B cell (primary cell): ENCODE measurements at regions not wholly inside any gene's neighbourhood (a gene's known extent, or its start where the extent isn't known, plus 50 kb on each side); places are given as distances from the start of the nearest gene placed in this dataset.

Experiments used
- ATAC-seq: fragments of 200-7000 bp; cut with Tn5 transposase; one replicate; pipeline ENCODE4 v1.10.0; 2021; ENCODE audit warnings: low read depth, mild to moderate bottlenecking, moderate number of reproducible peaks, moderate library complexity
- CTCF ChIA-PET: fragments of 350-600 bp; sonication (Branson Sonifier 250); formaldehyde crosslinking; loops from one replicate; lab custom pipeline; 2021; ENCODE audit warnings: antibody characterized with exemption, inconsistent platforms; lab: Charles Lee
- POLR2A ChIA-PET: fragments of 350-600 bp; sonication (Branson Sonifier 250); formaldehyde crosslinking; loops from one replicate; lab custom pipeline; 2021; ENCODE audit warnings: antibody characterized with exemption; lab: Charles Lee
- DNase-seq: peaks from one replicate; pipeline ENCODE4 v3.0.0; 2013
- H2AFZ ChIP-seq: 2 replicates; pipeline ENCODE4 v1.6.1; 2012; ENCODE audit warnings: mild to moderate bottlenecking, low read depth, low read length; ENCODE audit not compliant: insufficient read depth, poor library complexity, severe bottlenecking
- H3K27ac ChIP-seq, 2 donors: 1 replicate in 1 of 2; 2 replicates in 1 of 2; pipeline ENCODE4 v1.5.1; 2012 to 2013; ENCODE audit warnings: low read length in 2 of 2, mild to moderate bottlenecking in 2 of 2, moderate library complexity in 1 of 2
- H3K27me3 ChIP-seq, 4 experiments: fragments of 200-600 bp in 1 of 4; sonication (generic) in 1 of 4; replicated peaks in 1 of 4; 1 replicate in 2 of 4; 2 replicates in 2 of 4; pipeline versions ENCODE4 v1.6.1 to v1.7.0; 2013 to 2016; ENCODE audit warnings: low read length in 3 of 4, mild to moderate bottlenecking in 2 of 4, mixed read lengths in 1 of 4, moderate library complexity in 1 of 4; ENCODE audit not compliant: insufficient read depth in 4 of 4, control insufficient read depth in 3 of 4; ENCODE audit errors: control extremely low read depth in 1 of 4
- H3K36me3 ChIP-seq, 2 experiments: replicated peaks in 1 of 2; 1 replicate in 1 of 2; 2 replicates in 1 of 2; pipeline versions ENCODE4 v1.6.1 to v1.7.1; 2013; ENCODE audit warnings: low read length in 1 of 2; ENCODE audit not compliant: insufficient read depth in 2 of 2, control insufficient read depth in 1 of 2; ENCODE audit errors: control extremely low read depth in 1 of 2, extremely low read depth in 1 of 2
- H3K4me1 ChIP-seq, 2 donors: fragments of 200-600 bp in 1 of 2; sonication (generic) in 1 of 2; 1 replicate in 1 of 2; 2 replicates in 1 of 2; pipeline versions ENCODE4 v1.5.1 to v1.6.1; 2013 to 2017; ENCODE audit warnings: low read length in 2 of 2; ENCODE audit not compliant: control insufficient read depth in 2 of 2, insufficient read depth in 2 of 2
- H3K4me2 ChIP-seq: replicated peaks from 2 replicates; pipeline ENCODE3; 2012; ENCODE audit warnings: mild to moderate bottlenecking, low read depth, low read length; ENCODE audit not compliant: poor library complexity, severe bottlenecking
- H3K4me3 ChIP-seq, 5 experiments: fragments of 200-600 bp in 1 of 5; sonication (generic) in 1 of 5; 1 replicate in 3 of 5; 2 replicates in 2 of 5; pipeline versions ENCODE4 v1.5.1 to v1.7.0; 2011 to 2016; ENCODE audit warnings: low read length in 4 of 5, mild to moderate bottlenecking in 4 of 5, low read depth in 2 of 5, control low read depth in 1 of 5, moderate library complexity in 1 of 5; ENCODE audit not compliant: insufficient read depth in 1 of 5; ENCODE audit errors: control extremely low read depth in 1 of 5, extremely low read depth in 1 of 5
- H3K79me2 ChIP-seq: fragments of 200-600 bp; sonication (generic); one replicate; pipeline ENCODE4 v1.6.0; 2016; ENCODE audit warnings: low read length; ENCODE audit not compliant: control insufficient read depth, insufficient read depth
- H3K9ac ChIP-seq: fragments of 200-600 bp; sonication (generic); 2 replicates; pipeline ENCODE4 v1.6.1; 2017; ENCODE audit warnings: mild to moderate bottlenecking, low read length, moderate library complexity
- H3K9me3 ChIP-seq, 3 donors: one replicate each; pipeline versions ENCODE4 v1.6.1 to v1.7.1; 2013; ENCODE audit warnings: low read length in 2 of 3; ENCODE audit not compliant: control insufficient read depth in 2 of 3, insufficient read depth in 1 of 3; ENCODE audit errors: control extremely low read depth in 1 of 3
- H4K20me1 ChIP-seq: 2 replicates; pipeline ENCODE4 v1.6.0; 2012; ENCODE audit warnings: mild to moderate bottlenecking, low read length; ENCODE audit not compliant: insufficient read depth, control insufficient read depth, poor library complexity, severe bottlenecking
- H3K27ac Mint-ChIP-seq: one replicate; pipeline ENCODE4 v1.8.0; 2021; ENCODE audit warnings: mixed read lengths
- H3K27me3 Mint-ChIP-seq: one replicate; pipeline ENCODE4 v1.8.0; 2021; ENCODE audit warnings: mixed read lengths
- H3K4me1 Mint-ChIP-seq: one replicate; pipeline ENCODE4 v1.8.0; 2021; ENCODE audit warnings: mixed read lengths
- H3K4me3 Mint-ChIP-seq: one replicate; pipeline ENCODE4 v1.8.0; 2021; ENCODE audit warnings: mixed read lengths
- H3K9me3 Mint-ChIP-seq: one replicate; pipeline ENCODE4 v1.8.0; 2022; ENCODE audit warnings: mixed read lengths; ENCODE audit not compliant: insufficient read depth
- CTCF ChIP-seq: fragments of 200-600 bp; IDR thresholded peaks from one replicate; pipeline ENCODE4 v1.8.0; 2022; ENCODE audit warnings: antibody characterized with exemption, mild to moderate bottlenecking
- EZH2 ChIP-seq: IDR thresholded peaks from 2 replicates; pipeline ENCODE4 v1.6.1; 2012; ENCODE audit warnings: borderline replicate concordance, low read depth, mild to moderate bottlenecking, moderate library complexity, low read length; ENCODE audit not compliant: insufficient read depth, poor library complexity, severe bottlenecking
- WGBS: methylation state at CpG from one replicate; pipeline ENCODE4 v1.1.5; 2013; ENCODE audit warnings: missing lambda C conversion rate; ENCODE audit not compliant: insufficient coverage; 5-methylcytosine and 5-hydroxymethylcytosine counted together
- intact Hi-C: fragments of 100-400 bp; cut with micrococcal nuclease; formaldehyde crosslinking; loops from one replicate; pipeline ENCODE4 v1.10.0; 2022

GRCh38 chr12:105622846-105623736 lies 292.6 kb downstream of the C12orf75 start:
- H3K36me3 ChIP-seq = no peaks in the 10 kb centered on the region
- H3K27ac ChIP-seq = no peak overlapping the region
- H4K20me1 ChIP-seq = no peaks in the 10 kb centered on the region
- H3K4me3 Mint-ChIP-seq = no peak overlapping the region
- H3K27me3 Mint-ChIP-seq = peaks cover 3% of the 10 kb centered on the region
- POLR2A ChIA-PET = no interaction called here
- no peak for DNase-seq
- H2AFZ ChIP-seq = no peak overlapping the region
- no peak overlapping the region for H3K27ac Mint-ChIP-seq
- intact Hi-C loops = no loop called here
- H3K4me1 ChIP-seq = no peaks in the 10 kb centered on the region
- 100% methylated on average over 1 of the region's 9 CpGs for WGBS
- H3K4me2 ChIP-seq = no peak overlapping the region
- no peaks in the 10 kb centered on the region for H3K27me3 ChIP-seq
- H3K4me3 ChIP-seq = no peak overlapping the region
- ATAC-seq = no peak
- TF ChIP-seq EZH2 (no peak), CTCF (no peak)
- no peaks in the 10 kb centered on the region for H3K9me3 ChIP-seq
- H3K79me2 ChIP-seq = no peaks in the 10 kb centered on the region
- H3K9ac ChIP-seq = no peak overlapping the region
- CTCF ChIA-PET = interaction anchor here (1.1 kb wide), 1 partner anchor 51 kb away, joined by 3 read pairs; no protein-coding TSS in a partner anchor
- no peaks in the 10 kb centered on the region for H3K9me3 Mint-ChIP-seq
- no peaks in the 10 kb centered on the region for H3K4me1 Mint-ChIP-seq

- H3K4me2 ChIP-seq = no peak overlapping the region
- no peaks in the 10 kb centered on the region for H3K79me2 ChIP-seq
- CTCF ChIA-PET = no interaction called here
- no peaks in the 10 kb centered on the region for H3K9me3 Mint-ChIP-seq
- H3K9ac ChIP-seq = no peak overlapping the region
- no peak overlapping the region for H3K27ac Mint-ChIP-seq
- POLR2A ChIA-PET = no interaction called here
- intact Hi-C loops = no loop called here
- WGBS = 100% methylated on average over 2 of the region's 3 CpGs
- ATAC-seq (no peak), DNase-seq (no peak)
- no peaks in the 10 kb centered on the region for H3K9me3 ChIP-seq
- H3K36me3 ChIP-seq = no peaks in the 10 kb centered on the region
- H3K4me1 ChIP-seq = no peaks in the 10 kb centered on the region
- no peaks in the 10 kb centered on the region for H3K27me3 ChIP-seq
- no peak overlapping the region for H2AFZ ChIP-seq
- no peaks in the 10 kb centered on the region for H4K20me1 ChIP-seq
- peaks cover 4% of the 10 kb centered on the region for H3K27me3 Mint-ChIP-seq
- no peak overlapping the region for H3K27ac ChIP-seq
- no peaks in the 10 kb centered on the region for H3K4me1 Mint-ChIP-seq
- TF ChIP-seq EZH2 (no peak), CTCF (no peak)
- H3K4me3 ChIP-seq = no peak overlapping the region
- no peak overlapping the region for H3K4me3 Mint-ChIP-seq
These were observed 296.2 kb downstream of the C12orf75 start for GRCh38 chr12:105626653-105627052.
